NT2/D1 (cell line): ENCODE measurements at regions not wholly inside any gene's neighbourhood (a gene's known extent, or its start where the extent isn't known, plus 50 kb on each side); places are given as distances from the start of the nearest gene placed in this dataset.

Experiments
- DNase-seq: peaks from one replicate; pipeline ENCODE4 v3.0.0-alpha.2; 2011; ENCODE audit warnings: low read depth, low spot score
- H3K27me3 ChIP-seq: 2 replicates; pipeline ENCODE4 v1.6.0; 2011; ENCODE audit warnings: mild to moderate bottlenecking; ENCODE audit not compliant: insufficient read length, insufficient read depth
- H3K36me3 ChIP-seq: 2 replicates; pipeline ENCODE4 v1.6.1; 2011; ENCODE audit warnings: mild to moderate bottlenecking, low read length, mixed read lengths; ENCODE audit not compliant: insufficient read depth, insufficient read length
- H3K4me1 ChIP-seq: 2 replicates; pipeline ENCODE4 v1.5.1; 2011; ENCODE audit not compliant: insufficient read depth, insufficient read length
- H3K4me3 ChIP-seq: 2 replicates; pipeline ENCODE4 v1.5.1; 2011; ENCODE audit warnings: low read depth; ENCODE audit not compliant: insufficient read length
- H3K9ac ChIP-seq: 2 replicates; pipeline ENCODE4 v1.6.0; 2011; ENCODE audit warnings: low read depth; ENCODE audit not compliant: insufficient read length
- H3K9me3 ChIP-seq: 2 replicates; pipeline ENCODE4 v1.5.1; 2011; ENCODE audit warnings: mild to moderate bottlenecking, low read length; ENCODE audit not compliant: insufficient read depth
- SUZ12 ChIP-seq: IDR thresholded peaks from 2 replicates; pipeline ENCODE4 v1.6.1; 2011; ENCODE audit not compliant: insufficient read length, insufficient read depth; ENCODE audit errors: extremely low read depth
- YY1 ChIP-seq: IDR thresholded peaks from 2 replicates; pipeline ENCODE4 v1.6.1; 2011; ENCODE audit not compliant: insufficient read length, insufficient read depth
- ZNF274 ChIP-seq: IDR thresholded peaks from 2 replicates; pipeline ENCODE4 v1.6.1; 2011; ENCODE audit warnings: mild to moderate bottlenecking, low read depth, low read length

DNA sequence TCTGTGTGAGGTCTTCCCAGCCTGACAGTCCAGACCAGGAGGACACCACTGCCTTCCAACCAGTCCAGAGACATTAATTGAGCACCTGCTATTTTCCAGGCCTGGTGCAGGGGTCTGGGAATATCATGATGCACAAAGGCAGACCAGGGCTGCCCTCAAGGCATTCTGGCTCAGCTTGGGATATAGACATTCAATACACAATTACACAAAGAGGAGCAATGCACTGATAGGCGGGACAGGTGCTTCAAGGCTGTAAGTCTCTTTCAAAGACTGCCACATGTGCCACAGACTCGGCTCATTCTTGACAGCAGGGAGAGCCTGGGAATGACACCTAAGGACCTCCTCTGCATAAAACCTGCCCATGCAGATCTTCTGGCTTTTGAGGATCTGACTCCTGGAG is 158.6 kb downstream of the C5orf15 start:
- no peak for TF ChIP-seq ZNF274
- TF ChIP-seq SUZ12, result no peak
- TF ChIP-seq YY1, result no peak
- no peak for DNase-seq
- Histone ChIP-seq H3K4me3 (no peak overlapping the region), H3K4me1 (peaks cover 4% of the 10 kb centered on the region), H3K9me3 (no peaks in the 10 kb centered on the region; the same call in 1 of the 2 replicates), H3K27me3 (no peaks in the 10 kb centered on the region), H3K36me3 (no peaks in the 10 kb centered on the region), H3K9ac (no peak overlapping the region)

GRCh38 chr5:133807348-133807747 is 161.1 kb downstream of the C5orf15 start:
- H3K4me1 ChIP-seq, result peaks cover 4% of the 10 kb centered on the region
- no peaks in the 10 kb centered on the region for H3K27me3 ChIP-seq
- DNase-seq, result no peak
- no peak overlapping the region for H3K4me3 ChIP-seq
- no peak overlapping the region for H3K9ac ChIP-seq
- no peak for TF ChIP-seq YY1
- TF ChIP-seq SUZ12, result no peak
- no peak for TF ChIP-seq ZNF274
- peaks cover 8% of the 10 kb centered on the region; the same call in 1 of the 2 replicates for H3K9me3 ChIP-seq
- no peaks in the 10 kb centered on the region for H3K36me3 ChIP-seq

DNA sequence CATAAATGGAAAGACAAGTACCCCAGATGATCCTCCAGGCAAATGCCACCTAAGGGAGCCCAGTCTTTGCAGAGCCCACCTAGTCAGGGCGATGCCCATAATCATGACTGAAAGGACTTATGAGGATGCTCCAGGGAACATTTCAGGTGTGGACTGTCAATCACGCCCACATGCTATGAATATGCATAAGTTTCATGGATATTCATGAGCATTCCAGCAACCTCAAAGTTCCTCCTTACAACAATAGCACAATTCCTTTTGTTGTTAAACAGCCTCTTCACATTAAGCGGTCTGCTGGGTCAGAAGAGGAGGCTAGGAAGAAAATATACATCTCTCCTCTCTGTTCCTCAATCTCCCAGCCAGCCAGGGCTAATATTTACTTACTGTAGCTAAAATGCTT is 161.6 kb downstream of the C5orf15 start:
- DNase-seq, result no peak
- peaks cover 8% of the 10 kb centered on the region; the same call in 1 of the 2 replicates for H3K9me3 ChIP-seq
- TF ChIP-seq SUZ12 (no peak), ZNF274 (no peak), YY1 (no peak)
- no peak overlapping the region for H3K4me3 ChIP-seq
- peaks cover 4% of the 10 kb centered on the region for H3K4me1 ChIP-seq
- H3K27me3 ChIP-seq, result no peaks in the 10 kb centered on the region
- H3K9ac ChIP-seq, result no peak overlapping the region
- H3K36me3 ChIP-seq, result no peaks in the 10 kb centered on the region

GRCh38 chr5:133801955-133802751 is 166.3 kb downstream of the C5orf15 start:
- H3K36me3 ChIP-seq, result no peaks in the 10 kb centered on the region
- peaks cover 8% of the 10 kb centered on the region; the same call in 1 of the 2 replicates for H3K9me3 ChIP-seq
- no peak overlapping the region for H3K4me3 ChIP-seq
- H3K9ac ChIP-seq, result no peak overlapping the region
- no peaks in the 10 kb centered on the region for H3K27me3 ChIP-seq
- peaks cover 2% of the 10 kb centered on the region for H3K4me1 ChIP-seq
- TF ChIP-seq YY1 (no peak), ZNF274 (no peak), SUZ12 (no peak)
- DNase-seq, result no peak

GRCh38 chr5:133801431-133801830 is 167.0 kb downstream of the C5orf15 start:
- TF ChIP-seq ZNF274 (no peak), YY1 (no peak), SUZ12 (no peak)
- no peak overlapping the region for H3K4me3 ChIP-seq
- H3K27me3 ChIP-seq, result no peaks in the 10 kb centered on the region
- H3K36me3 ChIP-seq, result no peaks in the 10 kb centered on the region
- peaks cover 8% of the 10 kb centered on the region; the same call in 1 of the 2 replicates for H3K9me3 ChIP-seq
- H3K9ac ChIP-seq, result no peak overlapping the region
- peaks cover 2% of the 10 kb centered on the region for H3K4me1 ChIP-seq
- no peak for DNase-seq

DNA sequence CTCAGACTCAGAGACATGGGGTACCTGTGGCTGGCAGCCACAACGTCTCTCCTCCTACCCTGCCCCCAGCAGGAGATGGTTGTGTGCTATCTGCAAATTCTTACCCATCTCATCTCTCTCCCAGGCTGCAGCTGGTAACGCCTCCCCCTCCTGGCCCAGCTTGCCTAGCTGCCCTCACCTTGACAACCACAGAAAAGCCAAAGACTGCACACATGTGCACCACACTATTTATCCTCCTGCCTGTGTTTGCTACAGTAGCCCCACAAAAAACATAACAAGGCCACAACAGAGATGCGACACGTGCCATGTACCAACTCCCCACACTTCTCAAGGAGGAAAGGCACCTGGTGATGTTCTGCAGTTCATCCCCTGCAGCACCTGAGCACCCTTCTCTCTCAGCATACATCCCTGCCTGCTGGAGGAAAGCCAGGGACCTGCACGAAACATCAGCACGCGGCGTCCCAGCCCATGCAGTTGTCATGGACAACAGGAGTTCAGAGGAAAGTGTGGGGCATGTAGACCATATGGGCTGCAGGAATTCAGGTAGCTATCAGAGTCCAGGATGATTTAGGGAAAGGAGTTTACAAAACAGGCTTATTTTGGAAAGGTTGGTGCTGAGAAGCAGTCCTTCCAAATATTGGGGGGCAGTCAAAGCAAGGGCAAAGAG is 168.7 kb downstream of the C5orf15 start:
- Histone ChIP-seq H3K27me3 (no peaks in the 10 kb centered on the region), H3K9ac (no peak overlapping the region), H3K4me3 (no peak overlapping the region), H3K4me1 (peaks cover 2% of the 10 kb centered on the region), H3K9me3 (peaks cover 8% of the 10 kb centered on the region; the same call in 1 of the 2 replicates), H3K36me3 (no peaks in the 10 kb centered on the region)
- TF ChIP-seq ZNF274 (no peak), YY1 (no peak), SUZ12 (no peak)
- DNase-seq, result no peak

- no peak for DNase-seq
- Histone ChIP-seq H3K4me1 (peaks cover 2% of the 10 kb centered on the region), H3K27me3 (no peaks in the 10 kb centered on the region), H3K4me3 (no peak overlapping the region), H3K9me3 (no peaks in the 10 kb centered on the region; the same call in 1 of the 2 replicates), H3K9ac (no peak overlapping the region), H3K36me3 (no peaks in the 10 kb centered on the region)
- TF ChIP-seq SUZ12 (no peak), ZNF274 (no peak), YY1 (no peak)
Measured at GRCh38 chr5:133797167-133797566, 171.3 kb downstream of the C5orf15 start.
